Activated naive CD8-positive, alpha-beta T cell treated with anti-CD3 and anti-CD28 coated beads for 36 hours (primary cell): ENCODE measurements at regions not wholly inside any gene's neighbourhood (a gene's known extent, or its start where the extent isn't known, plus 50 kb on each side); places are given as distances from the start of the nearest gene placed in this dataset.

Experiments
- DNase-seq: peaks from one replicate; pipeline ENCODE4 v3.0.0; 2021
- H3K27ac Mint-ChIP-seq: one replicate; pipeline ENCODE4 v1.8.0; 2022; ENCODE audit warnings: mild to moderate bottlenecking, moderate library complexity, mixed read lengths
- H3K27me3 Mint-ChIP-seq: one replicate; pipeline ENCODE4 v1.8.0; 2022; ENCODE audit warnings: mild to moderate bottlenecking, mixed read lengths
- H3K36me3 Mint-ChIP-seq: one replicate; pipeline ENCODE4 v1.8.0; 2021; ENCODE audit warnings: mild to moderate bottlenecking, mixed read lengths
- H3K4me1 Mint-ChIP-seq: one replicate; pipeline ENCODE4 v1.8.0; 2021; ENCODE audit warnings: mixed read lengths
- H3K4me3 Mint-ChIP-seq: one replicate; pipeline ENCODE4 v1.8.0; 2022; ENCODE audit warnings: mild to moderate bottlenecking, moderate library complexity, mixed read lengths
- H3K9me3 Mint-ChIP-seq: one replicate; pipeline ENCODE4 v1.8.0; 2022; ENCODE audit warnings: mixed read lengths

- no peak for DNase-seq
- H3K36me3 Mint-ChIP-seq: no peaks in the 10 kb centered on the region
- no peak overlapping the region for H3K27ac Mint-ChIP-seq
- no peaks in the 10 kb centered on the region for H3K4me1 Mint-ChIP-seq
- no peak overlapping the region for H3K4me3 Mint-ChIP-seq
- no peaks in the 10 kb centered on the region for H3K9me3 Mint-ChIP-seq
- no peaks in the 10 kb centered on the region for H3K27me3 Mint-ChIP-seq
Measured at GRCh38 chr11:112809429-112809828, 151.8 kb upstream of the NCAM1 start.

- Mint-ChIP-seq H3K36me3 (no peaks in the 10 kb centered on the region), H3K4me1 (no peaks in the 10 kb centered on the region), H3K4me3 (no peak overlapping the region), H3K27me3 (no peaks in the 10 kb centered on the region), H3K27ac (no peak overlapping the region), H3K9me3 (no peaks in the 10 kb centered on the region)
- no peak for DNase-seq
Measured at GRCh38 chr11:112810951-112811350, 150.3 kb upstream of the NCAM1 start.

GRCh38 chr11:112811783-112812182 is 149.4 kb upstream of the NCAM1 start:
- H3K9me3 Mint-ChIP-seq: no peaks in the 10 kb centered on the region
- no peak overlapping the region for H3K27ac Mint-ChIP-seq

GRCh38 chr11:112812729-112813128 is 148.5 kb upstream of the NCAM1 start:
- H3K27me3 Mint-ChIP-seq: no peaks in the 10 kb centered on the region
- DNase-seq: no peak
- H3K9me3 Mint-ChIP-seq: no peaks in the 10 kb centered on the region
- no peaks in the 10 kb centered on the region for H3K4me1 Mint-ChIP-seq
- H3K27ac Mint-ChIP-seq: no peak overlapping the region
- no peak overlapping the region for H3K4me3 Mint-ChIP-seq
- no peaks in the 10 kb centered on the region for H3K36me3 Mint-ChIP-seq

More at GRCh38 chr11:112811783-112812182, 149.4 kb upstream of the NCAM1 start:
- Mint-ChIP-seq H3K4me1 (no peaks in the 10 kb centered on the region), H3K27me3 (no peaks in the 10 kb centered on the region), H3K4me3 (no peak overlapping the region), H3K36me3 (no peaks in the 10 kb centered on the region)
- DNase-seq: no peak

GRCh38 chr11:112814168-112814567 is 147.1 kb upstream of the NCAM1 start:
- no peak overlapping the region for H3K27ac Mint-ChIP-seq

DNA sequence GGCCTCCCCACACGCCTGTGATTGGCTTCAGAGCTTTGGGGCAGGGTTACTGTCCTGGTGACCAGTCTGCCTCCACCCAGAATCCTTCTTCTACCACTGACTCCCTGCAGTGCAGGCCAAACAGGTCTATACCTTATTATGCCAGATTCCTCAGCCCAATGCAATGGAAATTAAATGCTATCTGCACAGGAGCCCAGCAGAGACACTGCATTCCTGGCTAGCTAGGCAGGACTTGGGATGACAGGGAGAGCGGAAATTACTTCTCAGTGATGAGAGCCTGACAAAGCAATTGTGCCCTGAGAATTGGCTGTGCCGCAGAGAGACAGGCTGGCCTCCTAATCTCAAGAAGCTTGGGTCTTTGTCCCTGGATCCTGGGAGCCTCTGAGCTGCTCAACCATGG is 143.8 kb upstream of the NCAM1 start:
- Mint-ChIP-seq H3K4me1 (no peaks in the 10 kb centered on the region), H3K36me3 (no peaks in the 10 kb centered on the region), H3K4me3 (no peak overlapping the region), H3K27me3 (no peaks in the 10 kb centered on the region), H3K27ac (no peak overlapping the region), H3K9me3 (no peaks in the 10 kb centered on the region)
- DNase-seq: no peak

More at GRCh38 chr11:112814168-112814567, 147.1 kb upstream of the NCAM1 start:
- no peaks in the 10 kb centered on the region for H3K27me3 Mint-ChIP-seq
- H3K9me3 Mint-ChIP-seq: no peaks in the 10 kb centered on the region
- H3K4me3 Mint-ChIP-seq: no peak overlapping the region
- DNase-seq: no peak
- H3K36me3 Mint-ChIP-seq: no peaks in the 10 kb centered on the region
- no peaks in the 10 kb centered on the region for H3K4me1 Mint-ChIP-seq

GRCh38 chr11:112822478-112823274 is 138.5 kb upstream of the NCAM1 start:
- peaks cover 3% of the 10 kb centered on the region for H3K27me3 Mint-ChIP-seq
- H3K36me3 Mint-ChIP-seq: no peaks in the 10 kb centered on the region
- no peaks in the 10 kb centered on the region for H3K9me3 Mint-ChIP-seq
- no peak overlapping the region for H3K27ac Mint-ChIP-seq
- DNase-seq: no peak
- H3K4me3 Mint-ChIP-seq: no peak overlapping the region
- H3K4me1 Mint-ChIP-seq: no peaks in the 10 kb centered on the region

DNA sequence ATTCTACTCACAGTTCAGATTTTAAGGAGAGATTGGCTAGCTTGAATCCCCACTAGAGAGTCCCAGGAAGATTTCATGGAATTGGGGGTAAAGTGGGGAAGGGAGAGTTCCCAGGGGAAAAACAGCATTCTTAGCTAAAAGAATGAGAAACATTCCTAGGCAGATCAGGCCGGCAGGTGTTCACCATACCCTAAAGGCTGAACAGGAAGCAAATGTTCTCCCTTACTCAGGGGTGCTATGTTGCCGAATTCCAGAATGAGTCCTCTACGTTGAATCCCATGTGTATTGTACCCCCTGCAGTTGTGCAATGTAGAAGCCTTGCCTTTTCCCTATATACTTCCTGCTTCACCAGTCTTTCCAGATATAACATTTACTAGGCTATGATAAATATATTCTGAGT is 135.2 kb upstream of the NCAM1 start:
- no peaks in the 10 kb centered on the region for H3K9me3 Mint-ChIP-seq
- DNase-seq: no peak
- H3K27me3 Mint-ChIP-seq: peaks cover 3% of the 10 kb centered on the region
- no peaks in the 10 kb centered on the region for H3K4me1 Mint-ChIP-seq
- no peak overlapping the region for H3K27ac Mint-ChIP-seq
- H3K36me3 Mint-ChIP-seq: no peaks in the 10 kb centered on the region
- H3K4me3 Mint-ChIP-seq: no peak overlapping the region

GRCh38 chr11:112826788-112827187 is 134.4 kb upstream of the NCAM1 start:
- Mint-ChIP-seq H3K27ac (no peak overlapping the region), H3K27me3 (peaks cover 3% of the 10 kb centered on the region), H3K9me3 (no peaks in the 10 kb centered on the region), H3K36me3 (no peaks in the 10 kb centered on the region), H3K4me3 (no peak overlapping the region), H3K4me1 (no peaks in the 10 kb centered on the region)
- no peak for DNase-seq

DNA sequence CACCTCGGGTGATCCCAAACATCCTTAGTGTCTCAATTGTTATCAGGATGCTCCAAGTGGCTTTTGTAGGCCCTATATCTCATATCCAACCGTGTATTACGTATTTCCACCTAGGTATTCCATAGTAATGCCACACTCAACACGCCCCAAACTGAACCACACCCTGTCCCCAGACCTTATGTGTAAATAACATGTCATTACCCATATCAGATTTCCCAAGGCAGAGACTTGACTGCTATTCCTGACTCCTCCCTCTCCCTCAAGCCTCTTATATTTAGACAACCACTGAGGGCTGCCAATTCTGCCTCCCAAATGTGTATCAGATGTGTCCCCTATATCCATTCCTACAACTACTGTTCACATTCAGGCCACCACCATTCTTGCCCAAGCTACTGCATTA is 132.8 kb upstream of the NCAM1 start:
- Mint-ChIP-seq H3K9me3 (no peaks in the 10 kb centered on the region), H3K36me3 (no peaks in the 10 kb centered on the region), H3K27ac (no peak overlapping the region), H3K27me3 (peaks cover 3% of the 10 kb centered on the region), H3K4me1 (no peaks in the 10 kb centered on the region), H3K4me3 (no peak overlapping the region)
- no peak for DNase-seq

- Mint-ChIP-seq H3K36me3 (no peaks in the 10 kb centered on the region), H3K27me3 (no peaks in the 10 kb centered on the region), H3K4me1 (no peaks in the 10 kb centered on the region), H3K4me3 (no peak overlapping the region), H3K9me3 (no peaks in the 10 kb centered on the region), H3K27ac (no peak overlapping the region)
- DNase-seq: no peak
Measured at GRCh38 chr11:112829971-112830654, 131.1 kb upstream of the NCAM1 start.

DNA sequence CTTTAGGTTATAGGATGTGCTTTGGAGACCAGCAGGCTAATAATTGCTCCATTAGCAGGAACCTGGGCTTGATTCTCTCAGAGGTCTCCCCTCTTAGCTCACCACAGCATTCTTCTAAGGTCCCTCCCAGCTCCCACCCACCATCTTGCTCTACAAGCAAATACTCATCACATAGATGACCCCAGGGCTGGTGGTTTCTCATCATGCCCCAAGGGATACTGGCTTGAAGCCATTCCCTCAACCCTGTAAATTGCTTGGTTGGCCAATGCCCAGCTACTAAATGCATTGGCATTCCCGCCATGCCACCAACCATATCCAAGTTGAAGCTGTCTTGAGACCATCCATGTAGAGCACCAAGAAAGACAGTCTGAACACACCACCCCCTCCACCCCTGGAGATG is 130.2 kb upstream of the NCAM1 start:
- no peaks in the 10 kb centered on the region for H3K9me3 Mint-ChIP-seq
- no peaks in the 10 kb centered on the region for H3K4me1 Mint-ChIP-seq
- H3K36me3 Mint-ChIP-seq: no peaks in the 10 kb centered on the region
- no peak overlapping the region for H3K4me3 Mint-ChIP-seq
- no peak overlapping the region for H3K27ac Mint-ChIP-seq
- DNase-seq: no peak
- no peaks in the 10 kb centered on the region for H3K27me3 Mint-ChIP-seq

DNA sequence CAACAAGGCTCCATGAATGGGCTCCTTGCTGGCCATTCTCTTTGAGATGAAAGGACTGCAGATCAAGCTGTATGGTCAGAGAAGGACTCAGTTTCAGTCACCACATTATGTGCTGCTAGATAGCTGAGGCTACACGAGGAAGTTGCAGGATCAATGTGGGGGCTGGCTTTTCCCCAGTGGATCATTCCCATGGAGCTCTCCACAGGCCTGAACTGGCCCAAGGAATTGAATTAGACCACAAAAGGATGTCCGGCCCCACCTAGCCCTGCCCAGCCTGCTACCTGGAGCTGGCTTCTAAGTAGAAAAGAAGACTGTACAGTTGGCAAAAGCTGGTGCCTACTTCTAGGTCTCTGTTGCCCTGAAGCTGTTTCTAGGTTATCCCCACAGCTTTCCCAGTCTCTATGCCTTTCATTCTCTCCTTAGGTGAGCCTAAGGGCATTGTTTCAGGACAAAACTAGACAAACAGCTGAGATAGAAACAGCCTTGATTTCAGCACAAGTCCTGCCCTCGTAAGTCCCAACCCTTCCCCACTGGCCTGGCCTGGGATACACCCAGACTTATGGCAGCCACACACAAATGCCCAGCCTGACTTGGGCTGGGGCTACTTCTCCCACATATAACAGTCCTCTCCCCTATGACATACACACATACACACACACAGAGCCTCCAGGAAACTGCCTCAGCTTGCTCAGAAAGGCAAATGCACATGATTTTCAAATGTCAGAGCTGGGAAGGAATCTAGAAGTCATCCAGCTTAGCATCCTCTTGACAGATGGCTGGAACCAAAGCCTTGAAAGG is 129.1 kb upstream of the NCAM1 start:
- no peaks in the 10 kb centered on the region for H3K4me1 Mint-ChIP-seq
- H3K27me3 Mint-ChIP-seq: no peaks in the 10 kb centered on the region
- H3K9me3 Mint-ChIP-seq: no peaks in the 10 kb centered on the region
- DNase-seq: no peak
- no peaks in the 10 kb centered on the region for H3K36me3 Mint-ChIP-seq
- H3K27ac Mint-ChIP-seq: no peak overlapping the region
- H3K4me3 Mint-ChIP-seq: no peak overlapping the region

DNA sequence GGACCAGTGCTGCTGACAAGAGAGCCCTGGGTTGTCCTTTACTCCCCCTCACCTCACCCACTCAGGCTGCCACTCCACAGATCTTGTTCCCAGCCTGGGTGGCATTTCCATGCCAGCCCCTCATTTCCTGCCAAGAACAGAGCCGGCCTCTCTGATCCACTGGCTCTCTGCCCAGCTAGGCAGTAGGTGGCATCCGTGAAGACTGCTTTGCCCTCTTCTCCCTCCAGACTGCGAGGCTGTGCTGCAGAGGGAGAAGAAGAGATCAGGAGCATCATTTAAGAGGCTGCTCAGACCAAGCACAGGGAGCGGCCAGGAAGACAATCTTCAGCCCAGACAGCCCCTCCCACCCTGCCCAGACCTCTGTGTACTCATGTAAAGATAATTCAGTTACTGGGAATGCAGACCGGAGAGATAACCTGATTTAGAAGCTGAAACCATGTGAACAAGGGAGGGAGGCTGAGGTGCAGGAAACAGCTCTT is 126.9 kb upstream of the NCAM1 start:
- Mint-ChIP-seq H3K4me3 (no peak overlapping the region), H3K4me1 (no peaks in the 10 kb centered on the region), H3K27me3 (no peaks in the 10 kb centered on the region), H3K9me3 (no peaks in the 10 kb centered on the region), H3K36me3 (no peaks in the 10 kb centered on the region), H3K27ac (no peak overlapping the region)
- no peak for DNase-seq

DNA sequence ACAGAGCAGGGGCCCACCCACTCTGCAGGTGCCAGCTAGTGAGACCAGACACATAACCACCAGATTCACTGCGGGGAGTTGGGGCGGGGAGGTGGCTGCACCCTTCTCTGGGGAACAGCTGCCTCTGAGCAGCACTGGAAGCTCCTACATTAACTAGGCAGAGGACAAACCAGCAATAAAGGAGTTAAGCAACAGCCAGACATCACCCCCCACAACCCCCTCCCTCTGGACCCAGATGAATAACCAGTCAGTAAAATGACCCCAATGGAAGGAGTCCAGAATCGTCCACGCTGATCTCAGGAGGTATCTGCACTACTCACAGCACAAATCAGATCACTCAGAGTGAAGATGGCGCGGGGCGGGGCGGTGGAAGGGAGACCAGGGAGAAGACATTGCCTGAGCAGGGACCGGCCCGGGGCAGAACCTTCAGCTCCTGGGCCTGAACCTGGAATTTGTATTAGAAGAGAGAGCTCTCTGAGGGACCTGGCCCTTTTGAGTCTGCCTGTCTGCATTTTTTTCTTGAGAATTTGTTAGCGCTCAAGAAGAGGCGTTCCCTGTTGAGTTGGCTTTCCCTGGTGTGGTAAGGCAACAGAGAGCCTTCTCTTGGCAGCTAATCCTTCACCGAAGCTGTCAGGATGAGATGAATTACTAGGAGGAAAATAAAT is 125.5 kb upstream of the NCAM1 start:
- H3K4me3 Mint-ChIP-seq: no peak overlapping the region
- no peaks in the 10 kb centered on the region for H3K36me3 Mint-ChIP-seq
- no peak overlapping the region for H3K27ac Mint-ChIP-seq
- no peaks in the 10 kb centered on the region for H3K9me3 Mint-ChIP-seq
- H3K4me1 Mint-ChIP-seq: no peaks in the 10 kb centered on the region
- DNase-seq: no peak
- H3K27me3 Mint-ChIP-seq: no peaks in the 10 kb centered on the region
